ENCODE measurements at regions not wholly inside any gene's neighbourhood (a gene's known extent, or its start where the extent isn't known, plus 50 kb on each side); places are given as distances from the start of the nearest gene placed in this dataset.

DNA sequence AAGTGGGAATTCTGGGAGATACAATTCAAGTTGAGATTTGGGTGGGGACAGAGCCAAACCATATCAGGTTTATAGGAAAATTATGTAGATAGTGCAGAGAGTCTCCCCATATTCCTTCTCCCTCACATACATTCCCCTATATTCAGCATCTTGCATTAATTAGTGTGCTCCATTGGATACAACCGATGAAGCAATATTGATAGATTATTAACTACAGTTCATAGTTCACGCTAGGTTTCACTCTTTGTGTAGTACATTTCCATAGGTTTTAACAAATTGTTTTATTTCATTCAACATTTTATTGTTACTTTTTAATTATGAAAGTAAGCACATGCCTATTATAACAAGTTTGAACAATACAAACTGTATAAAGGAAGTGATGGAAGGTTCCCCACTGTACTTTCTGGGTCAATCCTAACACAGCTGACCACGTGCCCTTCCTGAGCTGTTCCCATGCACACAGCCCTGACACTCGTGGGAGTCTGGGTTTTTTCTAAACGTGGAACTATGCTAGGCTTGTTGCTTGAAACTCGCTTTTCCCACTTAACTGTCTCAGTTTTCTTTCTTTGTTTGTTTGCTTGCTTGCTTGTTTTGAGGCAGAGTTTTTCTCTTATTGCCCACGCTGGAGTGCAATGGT, 116.8 kb upstream of the TMPRSS2 start:
- H3K9me3 Mint-ChIP-seq, result no peaks in the 10 kb centered on the region
- H3K36me3 Mint-ChIP-seq (ENCODE audit: low read depth), result no peaks in the 10 kb centered on the region
- H3K27me3 Mint-ChIP-seq (ENCODE audit: low read depth), result peaks cover 4% of the 10 kb centered on the region
- DNase-seq (ENCODE audit: low spot score), result no peak
- no peak overlapping the region for H3K27ac Mint-ChIP-seq
- H3K4me1 Mint-ChIP-seq (ENCODE audit: low read depth), result no peaks in the 10 kb centered on the region
- H3K4me3 Mint-ChIP-seq, result no peak overlapping the region

DNA sequence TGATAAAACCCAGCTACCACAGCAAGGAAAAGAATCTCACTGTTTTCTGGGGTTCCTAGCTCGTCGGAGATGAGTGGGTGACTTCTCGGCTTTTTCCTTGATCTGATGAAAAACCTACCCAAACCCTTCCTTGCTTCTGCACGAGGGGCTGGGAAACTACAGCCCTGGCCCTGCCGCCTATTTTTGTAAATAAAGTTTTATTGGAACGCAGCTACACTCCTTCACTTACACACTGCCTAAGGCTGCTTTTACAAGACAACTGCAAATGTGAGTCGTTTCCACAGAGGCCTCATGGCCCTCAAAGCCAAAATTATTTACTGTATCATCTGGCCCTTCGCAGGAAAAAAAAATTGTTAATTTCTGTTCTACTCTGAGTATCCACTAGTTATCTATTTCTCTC, 116.0 kb upstream of the TMPRSS2 start:
- H3K27ac Mint-ChIP-seq, result no peak overlapping the region
- no peak overlapping the region for H3K4me3 Mint-ChIP-seq
- H3K36me3 Mint-ChIP-seq (ENCODE audit: low read depth), result no peaks in the 10 kb centered on the region
- no peak for DNase-seq (ENCODE audit: low spot score)
- H3K9me3 Mint-ChIP-seq, result no peaks in the 10 kb centered on the region
- H3K4me1 Mint-ChIP-seq (ENCODE audit: low read depth), result no peaks in the 10 kb centered on the region
- H3K27me3 Mint-ChIP-seq (ENCODE audit: low read depth), result peaks cover 8% of the 10 kb centered on the region

DNA sequence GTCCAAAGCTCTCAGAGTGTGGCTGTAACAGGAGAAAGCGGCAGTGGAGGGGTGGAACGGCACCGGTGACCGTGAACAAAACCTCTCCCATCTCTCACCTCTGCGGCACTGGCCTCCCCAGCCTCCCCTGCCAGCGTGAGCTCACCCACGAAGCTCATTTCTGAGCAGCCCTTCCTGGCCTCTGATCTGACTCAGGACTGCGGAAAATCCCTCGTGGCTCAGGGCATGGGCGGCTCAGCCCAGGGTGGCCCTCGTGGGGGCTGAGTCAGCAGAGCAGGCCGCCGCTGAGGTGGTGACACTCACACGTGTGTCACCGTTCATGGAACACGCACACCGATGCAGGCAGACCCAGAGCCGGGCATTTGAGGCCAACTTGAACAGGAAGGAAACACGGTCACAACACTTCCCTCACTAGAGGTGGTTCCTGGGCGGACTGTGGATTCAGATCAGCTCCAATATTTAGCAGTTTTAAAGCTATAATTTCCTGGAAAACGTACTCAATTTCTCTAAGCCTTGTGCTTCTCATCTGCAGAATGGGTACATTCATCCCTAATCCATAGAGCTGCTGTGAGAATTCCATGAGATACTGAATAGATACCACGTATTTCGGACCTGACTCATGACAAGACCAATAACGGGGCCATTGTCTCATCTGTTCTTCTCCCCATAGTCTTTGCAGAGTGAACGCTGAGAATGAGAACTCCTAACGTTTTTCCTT, 115.0 kb upstream of the TMPRSS2 start:
- H3K4me3 Mint-ChIP-seq, result no peak overlapping the region
- no peaks in the 10 kb centered on the region for H3K9me3 Mint-ChIP-seq
- H3K4me1 Mint-ChIP-seq (ENCODE audit: low read depth), result no peaks in the 10 kb centered on the region
- peaks cover 8% of the 10 kb centered on the region for H3K27me3 Mint-ChIP-seq (ENCODE audit: low read depth)
- H3K36me3 Mint-ChIP-seq (ENCODE audit: low read depth), result no peaks in the 10 kb centered on the region
- no peak overlapping the region for H3K27ac Mint-ChIP-seq
- DNase-seq (ENCODE audit: low spot score), result peak; percentile 56

DNA sequence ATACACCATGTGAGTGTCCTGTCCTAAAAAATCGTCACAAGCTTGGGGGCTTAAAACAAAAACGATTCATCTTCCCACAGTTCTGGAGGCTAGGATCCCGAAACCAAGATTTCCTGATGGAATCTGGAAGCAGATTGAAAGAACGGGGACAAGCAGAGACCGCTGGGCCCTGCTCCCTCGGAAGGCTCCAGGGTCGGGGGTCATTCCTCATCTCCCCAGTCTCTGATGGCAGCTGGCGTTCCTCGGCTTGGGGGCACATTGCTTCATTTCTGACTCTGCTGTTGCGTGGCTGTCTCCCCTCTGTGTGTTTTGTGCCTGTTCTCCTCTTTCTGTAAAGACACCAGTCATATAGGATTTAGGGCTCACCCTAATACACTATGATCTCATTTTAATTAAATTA, 114.2 kb upstream of the TMPRSS2 start:
- no peak overlapping the region for H3K27ac Mint-ChIP-seq
- no peak overlapping the region for H3K4me3 Mint-ChIP-seq
- no peak for DNase-seq (ENCODE audit: low spot score)
- no peaks in the 10 kb centered on the region for H3K36me3 Mint-ChIP-seq (ENCODE audit: low read depth)
- no peaks in the 10 kb centered on the region for H3K9me3 Mint-ChIP-seq
- H3K4me1 Mint-ChIP-seq (ENCODE audit: low read depth), result no peaks in the 10 kb centered on the region
- H3K27me3 Mint-ChIP-seq (ENCODE audit: low read depth), result peaks cover 8% of the 10 kb centered on the region

DNA sequence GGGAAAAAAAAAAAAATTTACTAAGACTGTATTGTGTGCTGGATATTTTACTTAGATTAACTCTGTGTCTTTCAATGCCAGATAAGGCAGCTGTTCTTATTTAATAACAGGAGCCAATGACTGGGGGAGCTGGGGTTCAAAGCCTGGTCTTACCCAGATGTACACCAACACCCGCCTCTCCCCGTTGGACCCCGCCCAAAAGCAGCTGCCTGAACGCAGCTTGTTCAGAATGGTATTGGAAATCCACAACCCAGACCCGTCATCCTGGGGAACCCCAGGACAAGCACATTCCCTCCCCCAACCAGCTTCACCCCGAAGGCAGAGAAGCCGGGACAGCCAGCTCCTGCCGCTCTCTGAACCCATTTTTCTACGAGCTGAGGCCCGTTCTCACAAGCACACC, 113.6 kb upstream of the TMPRSS2 start:
- Mint-ChIP-seq H3K36me3 (ENCODE audit: low read depth) (no peaks in the 10 kb centered on the region), H3K27me3 (ENCODE audit: low read depth) (peaks cover 8% of the 10 kb centered on the region), H3K4me3 (no peak overlapping the region), H3K4me1 (ENCODE audit: low read depth) (no peaks in the 10 kb centered on the region), H3K27ac (no peak overlapping the region), H3K9me3 (no peaks in the 10 kb centered on the region)
- DNase-seq (ENCODE audit: low spot score), result no peak

DNA sequence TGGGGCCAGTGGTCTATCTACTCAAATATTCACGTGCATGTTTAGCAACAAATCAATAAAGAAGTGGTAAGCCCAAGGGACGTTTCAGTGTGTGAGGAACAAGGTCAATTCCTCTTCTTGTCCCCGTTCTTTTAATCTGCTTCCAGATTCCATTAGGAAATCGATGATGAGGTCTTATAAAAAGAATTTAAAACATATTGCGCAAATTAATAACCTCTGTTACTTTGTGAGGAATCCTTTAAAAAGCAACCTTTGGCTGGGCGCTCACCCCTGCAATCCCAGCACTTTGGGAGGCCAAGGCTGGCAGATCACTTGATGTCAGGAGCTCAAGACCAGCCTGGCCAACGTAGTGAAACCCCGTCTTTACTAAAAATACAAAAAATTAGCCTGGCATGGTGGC, 113.0 kb upstream of the TMPRSS2 start:
- H3K9me3 Mint-ChIP-seq, result no peaks in the 10 kb centered on the region
- no peak for DNase-seq (ENCODE audit: low spot score)
- no peaks in the 10 kb centered on the region for H3K4me1 Mint-ChIP-seq (ENCODE audit: low read depth)

DNA sequence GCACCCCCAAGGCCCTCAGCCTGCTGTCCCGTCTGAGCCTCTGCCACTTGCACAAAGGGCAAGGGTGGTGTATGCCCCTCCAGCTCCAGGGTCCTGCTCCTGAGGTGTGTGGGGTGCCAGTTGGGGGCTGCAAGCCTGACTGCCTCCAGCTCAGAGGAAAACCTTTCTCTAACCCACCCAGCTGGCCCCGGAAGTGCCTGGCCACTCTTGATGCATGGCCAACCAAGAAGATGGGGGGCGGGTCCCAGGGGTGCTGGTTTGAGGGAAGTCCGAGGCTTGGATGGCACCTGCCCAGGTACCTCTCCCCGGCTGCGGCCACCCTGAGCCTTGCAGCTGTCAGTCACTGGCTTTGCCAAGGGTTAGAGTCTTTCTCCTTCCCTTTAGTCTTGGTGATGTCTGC, 112.6 kb upstream of the TMPRSS2 start:
- Mint-ChIP-seq H3K36me3 (ENCODE audit: low read depth) (no peaks in the 10 kb centered on the region), H3K4me1 (ENCODE audit: low read depth) (no peaks in the 10 kb centered on the region), H3K4me3 (no peak overlapping the region), H3K27me3 (ENCODE audit: low read depth) (peaks cover 8% of the 10 kb centered on the region), H3K27ac (no peak overlapping the region), H3K9me3 (no peaks in the 10 kb centered on the region)
- DNase-seq (ENCODE audit: low spot score), result no peak

More for the DNA sequence above, 113.0 kb upstream of the TMPRSS2 start:
- Mint-ChIP-seq H3K4me3 (no peak overlapping the region), H3K36me3 (ENCODE audit: low read depth) (no peaks in the 10 kb centered on the region), H3K27ac (no peak overlapping the region), H3K27me3 (ENCODE audit: low read depth) (peaks cover 8% of the 10 kb centered on the region)

DNA sequence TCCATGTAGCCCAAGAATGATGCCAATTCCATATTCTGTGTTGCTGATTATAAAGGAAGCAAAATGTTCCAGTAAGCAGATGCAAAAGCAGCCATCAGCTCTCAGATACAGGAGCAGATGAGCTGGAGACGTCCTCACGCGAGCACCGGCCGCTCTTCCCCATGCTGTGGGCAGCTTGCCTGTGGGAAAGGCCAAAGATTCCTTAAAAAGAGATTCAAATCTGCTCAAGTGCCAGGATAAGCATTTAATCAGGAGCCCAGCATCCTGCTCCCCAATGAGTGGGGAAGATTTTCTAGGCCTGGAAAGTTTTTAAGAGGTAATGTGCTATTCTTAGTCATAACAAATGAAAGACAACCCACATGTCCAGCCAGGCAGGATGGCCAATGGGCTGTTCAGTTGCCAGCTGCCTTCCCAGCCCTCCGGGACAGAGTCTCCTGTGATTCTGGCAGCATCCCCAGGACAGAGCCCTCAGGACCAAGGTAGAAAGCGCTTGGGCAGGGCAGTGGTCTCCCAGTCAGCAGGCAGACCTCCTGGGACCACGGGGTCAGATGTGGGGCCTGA, 108.2 kb upstream of the TMPRSS2 start:
- Mint-ChIP-seq H3K27me3 (ENCODE audit: low read depth) (peaks cover 10% of the 10 kb centered on the region), H3K27ac (no peak overlapping the region), H3K9me3 (no peaks in the 10 kb centered on the region), H3K4me3 (no peak overlapping the region), H3K4me1 (ENCODE audit: low read depth) (peaks cover 2% of the 10 kb centered on the region), H3K36me3 (ENCODE audit: low read depth) (no peaks in the 10 kb centered on the region)
- no peak for DNase-seq (ENCODE audit: low spot score)

DNA sequence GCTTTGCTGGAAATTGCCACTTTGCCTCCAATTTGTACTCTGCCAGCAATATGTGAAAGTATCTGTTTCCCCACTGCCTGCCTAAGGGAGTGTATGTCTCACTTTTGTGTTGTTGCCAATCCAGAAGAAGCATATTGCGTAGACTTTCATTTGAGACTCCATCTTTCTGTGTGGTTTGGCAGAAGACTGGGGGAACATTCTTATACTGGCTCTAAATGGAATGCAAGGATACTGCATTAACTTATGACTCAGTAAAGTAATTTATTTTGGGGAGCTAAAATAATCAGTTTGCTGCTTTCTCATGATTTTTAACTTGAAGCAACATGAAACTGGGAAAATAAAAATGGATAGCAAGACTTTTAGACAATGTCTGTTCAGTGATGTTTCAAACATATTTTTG, 107.7 kb upstream of the TMPRSS2 start:
- H3K36me3 Mint-ChIP-seq (ENCODE audit: low read depth), result no peaks in the 10 kb centered on the region
- no peak overlapping the region for H3K27ac Mint-ChIP-seq
- no peak for DNase-seq (ENCODE audit: low spot score)
- H3K9me3 Mint-ChIP-seq, result no peaks in the 10 kb centered on the region
- H3K27me3 Mint-ChIP-seq (ENCODE audit: low read depth), result peaks cover 10% of the 10 kb centered on the region
- no peak overlapping the region for H3K4me3 Mint-ChIP-seq
- H3K4me1 Mint-ChIP-seq (ENCODE audit: low read depth), result peaks cover 2% of the 10 kb centered on the region

DNA sequence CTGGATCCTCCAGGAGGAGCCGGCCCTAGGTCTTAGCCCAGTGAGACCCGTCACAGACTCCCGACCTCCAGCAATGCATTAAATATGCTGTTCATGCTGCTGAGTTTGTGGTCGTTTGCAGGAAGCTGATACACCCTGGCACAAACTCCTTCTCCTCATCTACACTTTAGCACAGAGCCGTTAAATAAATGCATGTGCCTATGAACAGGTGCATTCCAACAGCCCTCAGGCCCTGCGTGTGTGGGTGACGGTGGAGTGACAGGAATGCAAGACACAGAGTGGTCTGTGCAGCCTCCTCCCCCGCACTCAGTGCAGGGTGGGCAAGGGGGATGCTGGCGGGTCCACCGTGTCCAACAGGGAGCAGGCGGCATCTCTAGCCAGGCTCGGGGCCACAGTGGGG, 106.6 kb upstream of the TMPRSS2 start:
- no peak overlapping the region for H3K4me3 Mint-ChIP-seq
- DNase-seq (ENCODE audit: low spot score), result no peak
- H3K27ac Mint-ChIP-seq, result no peak overlapping the region
- no peaks in the 10 kb centered on the region for H3K36me3 Mint-ChIP-seq (ENCODE audit: low read depth)
- peaks cover 2% of the 10 kb centered on the region for H3K4me1 Mint-ChIP-seq (ENCODE audit: low read depth)
- H3K9me3 Mint-ChIP-seq, result no peaks in the 10 kb centered on the region
- H3K27me3 Mint-ChIP-seq (ENCODE audit: low read depth), result peaks cover 6% of the 10 kb centered on the region

DNA sequence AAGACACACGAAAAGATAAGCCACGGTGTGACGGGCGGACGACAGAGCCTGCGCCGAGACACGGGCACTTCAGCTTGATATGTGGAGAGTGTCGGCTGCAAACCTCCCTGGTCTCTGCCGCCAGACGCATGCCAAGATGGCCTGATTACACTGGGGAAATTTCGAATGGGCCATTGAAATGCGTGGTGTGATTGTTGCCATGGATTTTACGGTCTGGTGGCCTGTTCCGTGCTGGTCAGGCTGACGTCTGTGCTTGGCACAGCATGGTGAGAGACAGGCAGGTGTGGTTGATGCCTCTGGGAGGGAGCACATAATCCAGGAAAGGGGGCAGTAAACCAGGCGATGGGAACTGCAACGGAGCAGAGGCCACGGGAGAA, 105.6 kb upstream of the TMPRSS2 start:
- H3K27ac Mint-ChIP-seq, result no peak overlapping the region
- H3K4me3 Mint-ChIP-seq, result no peak overlapping the region
- peaks cover 6% of the 10 kb centered on the region for H3K27me3 Mint-ChIP-seq (ENCODE audit: low read depth)
- DNase-seq (ENCODE audit: low spot score), result no peak
- peaks cover 2% of the 10 kb centered on the region for H3K4me1 Mint-ChIP-seq (ENCODE audit: low read depth)
- no peaks in the 10 kb centered on the region for H3K9me3 Mint-ChIP-seq
- H3K36me3 Mint-ChIP-seq (ENCODE audit: low read depth), result no peaks in the 10 kb centered on the region

DNA sequence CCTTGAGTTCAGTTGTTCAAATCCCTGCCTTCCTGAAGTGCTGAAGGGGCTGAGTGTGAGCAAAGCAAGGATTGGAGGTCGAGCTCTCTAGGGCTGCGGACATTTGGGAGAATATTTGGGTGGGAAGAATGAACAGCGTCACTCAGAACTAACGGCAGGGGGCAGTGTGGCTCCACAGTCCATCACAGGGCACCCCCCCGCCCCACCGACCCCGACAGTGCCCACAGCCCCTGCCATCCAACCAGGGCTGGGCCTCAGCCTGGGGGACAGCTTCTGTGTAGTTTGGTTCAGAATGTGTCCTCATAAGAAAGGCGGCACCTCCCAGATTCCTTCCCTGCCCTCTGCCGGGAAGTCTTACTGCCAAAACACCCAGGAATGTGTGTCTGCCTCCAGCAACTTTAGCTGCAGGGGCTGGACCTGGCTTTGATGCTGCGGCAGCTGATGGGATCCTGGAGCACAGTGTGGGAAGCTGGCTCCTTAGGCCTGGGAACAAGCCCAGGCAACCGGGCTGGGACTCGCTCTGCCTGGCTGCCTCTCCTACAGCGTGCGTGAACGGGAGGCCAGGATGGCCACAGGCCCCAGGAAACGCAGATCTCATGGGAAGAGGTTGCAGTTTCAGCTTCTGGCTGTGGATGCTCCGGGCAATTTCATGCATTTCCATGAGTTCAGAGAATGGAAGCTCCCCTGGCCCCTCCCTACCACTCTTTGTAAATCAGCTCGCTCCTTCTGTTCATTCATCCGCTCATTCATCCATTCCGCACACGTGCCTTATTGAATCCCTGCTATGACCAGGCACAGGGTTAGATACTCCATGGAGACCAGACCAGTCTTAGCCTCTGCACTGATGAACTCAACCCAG, 104.9 kb upstream of the TMPRSS2 start:
- DNase-seq (ENCODE audit: low spot score), result no peak
- Mint-ChIP-seq H3K4me1 (ENCODE audit: low read depth) (peaks cover 2% of the 10 kb centered on the region), H3K27me3 (ENCODE audit: low read depth) (peaks cover 6% of the 10 kb centered on the region), H3K4me3 (no peak overlapping the region), H3K9me3 (no peaks in the 10 kb centered on the region), H3K36me3 (ENCODE audit: low read depth) (no peaks in the 10 kb centered on the region), H3K27ac (no peak overlapping the region)

DNA sequence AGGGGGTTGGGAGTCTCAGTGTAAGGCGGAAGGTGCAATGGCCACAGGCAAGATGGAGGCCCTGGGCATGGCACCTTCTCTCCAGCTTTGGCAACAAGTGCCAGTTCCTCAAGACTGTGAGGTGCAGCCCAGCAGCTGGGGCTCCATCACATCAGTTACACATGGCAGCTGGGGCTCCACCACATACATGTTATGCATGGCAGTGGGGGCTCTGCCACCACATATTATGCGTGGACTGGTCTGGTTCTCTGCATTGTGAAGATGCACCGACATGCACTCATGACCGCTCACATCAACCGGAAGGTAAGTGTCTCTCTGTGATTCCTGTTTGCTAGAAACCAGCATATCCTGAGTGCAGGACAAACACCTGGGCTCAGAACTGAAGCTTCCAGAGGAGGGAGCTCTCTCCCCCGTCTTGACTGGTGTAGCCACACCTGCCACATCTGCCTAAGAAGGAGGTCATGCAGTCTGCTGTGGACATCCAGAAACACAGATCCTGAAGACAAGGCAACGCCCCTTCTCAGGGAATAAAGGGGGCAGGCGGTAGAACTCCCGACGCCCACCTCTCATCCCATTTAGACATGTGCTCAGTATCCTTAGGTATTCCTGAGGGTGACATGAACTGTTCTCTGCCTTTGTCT, 104.1 kb upstream of the TMPRSS2 start:
- Mint-ChIP-seq H3K36me3 (ENCODE audit: low read depth) (no peaks in the 10 kb centered on the region), H3K4me1 (ENCODE audit: low read depth) (peaks cover 2% of the 10 kb centered on the region), H3K27me3 (ENCODE audit: low read depth) (peaks cover 6% of the 10 kb centered on the region), H3K9me3 (no peaks in the 10 kb centered on the region), H3K4me3 (no peak overlapping the region), H3K27ac (no peak overlapping the region)
- no peak for DNase-seq (ENCODE audit: low spot score)

DNA sequence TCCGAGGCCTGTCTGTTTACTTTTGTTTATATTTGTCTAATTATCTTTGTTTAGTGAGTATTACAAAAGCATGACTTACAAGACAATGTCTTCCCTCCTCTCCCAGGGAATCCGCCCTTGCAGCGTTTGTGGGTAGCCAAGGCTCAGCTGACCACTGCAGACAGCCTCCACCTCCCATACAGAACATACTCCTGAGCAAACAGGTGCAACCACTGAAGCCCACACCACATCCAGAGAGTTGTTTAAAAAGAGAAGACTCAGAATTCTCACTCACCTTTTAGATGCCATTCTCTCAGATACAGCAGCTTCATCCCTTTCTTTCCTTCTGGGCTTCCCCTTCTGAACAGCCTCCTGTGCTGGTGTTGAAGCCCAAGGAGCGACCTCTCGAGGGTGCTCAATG, 103.5 kb upstream of the TMPRSS2 start:
- H3K27me3 Mint-ChIP-seq (ENCODE audit: low read depth), result peaks cover 6% of the 10 kb centered on the region
- DNase-seq (ENCODE audit: low spot score), result no peak
- H3K4me3 Mint-ChIP-seq, result no peak overlapping the region
- H3K36me3 Mint-ChIP-seq (ENCODE audit: low read depth), result no peaks in the 10 kb centered on the region
- H3K27ac Mint-ChIP-seq, result no peak overlapping the region
- peaks cover 2% of the 10 kb centered on the region for H3K4me1 Mint-ChIP-seq (ENCODE audit: low read depth)
- H3K9me3 Mint-ChIP-seq, result no peaks in the 10 kb centered on the region
